ENCODE measurements at regions not wholly inside any gene's neighbourhood (a gene's known extent, or its start where the extent isn't known, plus 50 kb on each side); places are given as distances from the start of the nearest gene placed in this dataset.
"Not testable (repeated sequence)": the region's sequence is repeated elsewhere in the genome, so short reads cannot be mapped to it uniquely, and the experiment has no call there.

GRCh38 chr1:223949944-223950343 lies 104.2 kb upstream of the TP53BP2 start:
- H3K9ac ChIP-seq (ENCODE audit: low read length); H3K4me1 ChIP-seq (ENCODE audit: control insufficient read depth, insufficient read depth, low read length); H3K27me3 ChIP-seq (replicated peaks; ENCODE audit: control insufficient read depth, insufficient read depth, low read length); DNase-seq (ENCODE audit: low read depth); H3K36me3 ChIP-seq (ENCODE audit: control insufficient read depth, insufficient read depth, low read length, severe bottlenecking); H3K9me3 ChIP-seq (ENCODE audit: control insufficient read depth, low read length); H3K4me3 ChIP-seq (ENCODE audit: low read length): not testable (repeated sequence)

GRCh38 chr1:223948041-223948440 lies 102.3 kb upstream of the TP53BP2 start:
- not testable (repeated sequence) for H3K27me3 ChIP-seq (replicated peaks; ENCODE audit: control insufficient read depth, insufficient read depth, low read length); H3K4me1 ChIP-seq (ENCODE audit: control insufficient read depth, insufficient read depth, low read length); DNase-seq (ENCODE audit: low read depth); H3K9me3 ChIP-seq (ENCODE audit: control insufficient read depth, low read length); H3K36me3 ChIP-seq (ENCODE audit: control insufficient read depth, insufficient read depth, low read length, severe bottlenecking); H3K9ac ChIP-seq (ENCODE audit: low read length); H3K4me3 ChIP-seq (ENCODE audit: low read length)

GRCh38 chr1:223936592-223936991 lies 90.8 kb upstream of the TP53BP2 start:
- H3K27me3 ChIP-seq (replicated peaks; ENCODE audit: control insufficient read depth, insufficient read depth, low read length); DNase-seq (ENCODE audit: low read depth); H3K9ac ChIP-seq (ENCODE audit: low read length); H3K4me3 ChIP-seq (ENCODE audit: low read length); H3K36me3 ChIP-seq (ENCODE audit: control insufficient read depth, insufficient read depth, low read length, severe bottlenecking); H3K4me1 ChIP-seq (ENCODE audit: control insufficient read depth, insufficient read depth, low read length); H3K9me3 ChIP-seq (ENCODE audit: control insufficient read depth, low read length): not testable (repeated sequence)

GRCh38 chr1:223931476-223931875 lies 85.7 kb upstream of the TP53BP2 start:
- not testable (repeated sequence) for H3K36me3 ChIP-seq (ENCODE audit: control insufficient read depth, insufficient read depth, low read length, severe bottlenecking); H3K9ac ChIP-seq (ENCODE audit: low read length); H3K4me1 ChIP-seq (ENCODE audit: control insufficient read depth, insufficient read depth, low read length); H3K4me3 ChIP-seq (ENCODE audit: low read length); DNase-seq (ENCODE audit: low read depth); H3K27me3 ChIP-seq (replicated peaks; ENCODE audit: control insufficient read depth, insufficient read depth, low read length); H3K9me3 ChIP-seq (ENCODE audit: control insufficient read depth, low read length)

GRCh38 chr1:223920805-223921204 lies 75.1 kb upstream of the TP53BP2 start:
- not testable (repeated sequence) for H3K27me3 ChIP-seq (replicated peaks; ENCODE audit: control insufficient read depth, insufficient read depth, low read length); H3K36me3 ChIP-seq (ENCODE audit: control insufficient read depth, insufficient read depth, low read length, severe bottlenecking); H3K9ac ChIP-seq (ENCODE audit: low read length); H3K4me3 ChIP-seq (ENCODE audit: low read length); DNase-seq (ENCODE audit: low read depth); H3K4me1 ChIP-seq (ENCODE audit: control insufficient read depth, insufficient read depth, low read length); H3K9me3 ChIP-seq (ENCODE audit: control insufficient read depth, low read length)

GRCh38 chr1:223915476-223915875 lies 69.7 kb upstream of the TP53BP2 start:
- not testable (repeated sequence) for DNase-seq (ENCODE audit: low read depth); H3K27me3 ChIP-seq (replicated peaks; ENCODE audit: control insufficient read depth, insufficient read depth, low read length); H3K36me3 ChIP-seq (ENCODE audit: control insufficient read depth, insufficient read depth, low read length, severe bottlenecking); H3K9ac ChIP-seq (ENCODE audit: low read length); H3K4me3 ChIP-seq (ENCODE audit: low read length); H3K4me1 ChIP-seq (ENCODE audit: control insufficient read depth, insufficient read depth, low read length); H3K9me3 ChIP-seq (ENCODE audit: control insufficient read depth, low read length)

- DNase-seq (ENCODE audit: low read depth); H3K4me1 ChIP-seq (ENCODE audit: control insufficient read depth, insufficient read depth, low read length): not testable (repeated sequence)
Observed at GRCh38 chr1:223913715-223914114, 68.0 kb upstream of the TP53BP2 start.

GRCh38 chr1:223907943-223908587 lies 62.3 kb upstream of the TP53BP2 start:
- H3K9me3 ChIP-seq (ENCODE audit: control insufficient read depth, low read length); H3K27me3 ChIP-seq (replicated peaks; ENCODE audit: control insufficient read depth, insufficient read depth, low read length); H3K36me3 ChIP-seq (ENCODE audit: control insufficient read depth, insufficient read depth, low read length, severe bottlenecking); H3K9ac ChIP-seq (ENCODE audit: low read length); H3K4me3 ChIP-seq (ENCODE audit: low read length); H3K4me1 ChIP-seq (ENCODE audit: control insufficient read depth, insufficient read depth, low read length); DNase-seq (ENCODE audit: low read depth): not testable (repeated sequence)

More at GRCh38 chr1:223913715-223914114, 68.0 kb upstream of the TP53BP2 start:
- not testable (repeated sequence) for H3K9ac ChIP-seq (ENCODE audit: low read length); H3K27me3 ChIP-seq (replicated peaks; ENCODE audit: control insufficient read depth, insufficient read depth, low read length); H3K4me3 ChIP-seq (ENCODE audit: low read length); H3K36me3 ChIP-seq (ENCODE audit: control insufficient read depth, insufficient read depth, low read length, severe bottlenecking); H3K9me3 ChIP-seq (ENCODE audit: control insufficient read depth, low read length)

- not testable (repeated sequence) for H3K4me1 ChIP-seq (ENCODE audit: control insufficient read depth, insufficient read depth, low read length); H3K27me3 ChIP-seq (replicated peaks; ENCODE audit: control insufficient read depth, insufficient read depth, low read length); H3K4me3 ChIP-seq (ENCODE audit: low read length); H3K36me3 ChIP-seq (ENCODE audit: control insufficient read depth, insufficient read depth, low read length, severe bottlenecking); H3K9ac ChIP-seq (ENCODE audit: low read length); H3K9me3 ChIP-seq (ENCODE audit: control insufficient read depth, low read length); DNase-seq (ENCODE audit: low read depth)
Observed at GRCh38 chr1:223903221-223903620, 57.5 kb upstream of the TP53BP2 start.

- H3K4me1 ChIP-seq (ENCODE audit: control insufficient read depth, insufficient read depth, low read length); H3K4me3 ChIP-seq (ENCODE audit: low read length); H3K27me3 ChIP-seq (replicated peaks; ENCODE audit: control insufficient read depth, insufficient read depth, low read length); DNase-seq (ENCODE audit: low read depth); H3K9ac ChIP-seq (ENCODE audit: low read length); H3K36me3 ChIP-seq (ENCODE audit: control insufficient read depth, insufficient read depth, low read length, severe bottlenecking); H3K9me3 ChIP-seq (ENCODE audit: control insufficient read depth, low read length): not testable (repeated sequence)
Observed at GRCh38 chr1:223899775-223900174, 54.0 kb upstream of the TP53BP2 start.

- not testable (repeated sequence) for H3K27me3 ChIP-seq (replicated peaks; ENCODE audit: control insufficient read depth, insufficient read depth, low read length); H3K36me3 ChIP-seq (ENCODE audit: control insufficient read depth, insufficient read depth, low read length, severe bottlenecking); H3K9ac ChIP-seq (ENCODE audit: low read length); H3K4me1 ChIP-seq (ENCODE audit: control insufficient read depth, insufficient read depth, low read length); H3K9me3 ChIP-seq (ENCODE audit: control insufficient read depth, low read length); DNase-seq (ENCODE audit: low read depth); H3K4me3 ChIP-seq (ENCODE audit: low read length)
Observed at GRCh38 chr1:223897097-223897496, 51.4 kb upstream of the TP53BP2 start.

GRCh38 chr1:223895950-223896349 lies 50.2 kb upstream of the TP53BP2 start:
- H3K27me3 ChIP-seq (replicated peaks; ENCODE audit: control insufficient read depth, insufficient read depth, low read length); DNase-seq (ENCODE audit: low read depth); H3K4me1 ChIP-seq (ENCODE audit: control insufficient read depth, insufficient read depth, low read length); H3K36me3 ChIP-seq (ENCODE audit: control insufficient read depth, insufficient read depth, low read length, severe bottlenecking); H3K9me3 ChIP-seq (ENCODE audit: control insufficient read depth, low read length); H3K4me3 ChIP-seq (ENCODE audit: low read length); H3K9ac ChIP-seq (ENCODE audit: low read length): not testable (repeated sequence)

Measured in adipocyte (in vitro differentiated cells).